ENCODE measurements at regions not wholly inside any gene's neighbourhood (a gene's known extent, or its start where the extent isn't known, plus 50 kb on each side); places are given as distances from the start of the nearest gene placed in this dataset.
"Not testable (repeated sequence)": the region's sequence is repeated elsewhere in the genome, so short reads cannot be mapped to it uniquely, and the experiment has no call there.

DNA sequence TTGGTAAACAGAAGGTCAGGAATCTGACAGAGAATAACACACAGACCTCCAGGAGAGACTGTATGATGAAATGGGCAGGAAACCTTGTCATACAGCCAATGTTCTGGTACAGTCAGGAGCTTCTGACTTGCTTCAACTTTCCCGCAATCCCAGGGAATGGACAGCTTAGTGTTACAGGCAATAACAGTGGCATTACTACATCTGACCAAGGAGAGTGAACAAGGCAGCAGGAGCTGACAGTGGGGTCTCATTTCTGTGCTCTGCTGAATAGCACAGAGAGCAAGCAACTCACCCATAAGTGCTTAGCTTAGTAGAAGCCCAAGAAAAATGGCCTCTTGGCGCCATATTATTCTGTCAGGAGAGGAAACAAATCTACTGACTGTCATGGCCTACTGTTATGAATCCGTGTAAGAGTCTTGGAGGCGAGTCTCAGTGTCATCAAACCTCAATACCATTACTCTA lies 186.2 kb upstream of the MTPN start:
- DNase-seq: no peak

DNA sequence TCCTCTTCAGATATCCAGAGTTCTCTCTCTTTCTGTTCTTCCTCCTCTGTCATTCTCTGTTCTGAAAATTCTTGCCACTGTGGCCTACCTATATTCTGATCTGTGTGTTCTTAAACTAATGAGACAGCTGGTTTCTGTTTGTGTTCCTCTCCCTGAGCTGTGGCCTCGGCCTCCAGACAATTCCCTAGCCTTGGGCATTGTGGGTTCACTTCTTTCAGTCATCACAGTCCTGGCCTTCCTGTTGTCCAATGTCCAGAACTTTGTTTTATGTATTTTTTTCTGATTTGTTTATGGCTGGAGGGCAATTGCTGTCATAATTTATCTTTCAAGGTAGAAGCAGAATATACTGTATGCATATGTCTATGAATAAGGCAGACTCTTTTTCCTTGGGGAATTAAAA lies 173.2 kb upstream of the MTPN start:
- DNase-seq: no peak

DNA sequence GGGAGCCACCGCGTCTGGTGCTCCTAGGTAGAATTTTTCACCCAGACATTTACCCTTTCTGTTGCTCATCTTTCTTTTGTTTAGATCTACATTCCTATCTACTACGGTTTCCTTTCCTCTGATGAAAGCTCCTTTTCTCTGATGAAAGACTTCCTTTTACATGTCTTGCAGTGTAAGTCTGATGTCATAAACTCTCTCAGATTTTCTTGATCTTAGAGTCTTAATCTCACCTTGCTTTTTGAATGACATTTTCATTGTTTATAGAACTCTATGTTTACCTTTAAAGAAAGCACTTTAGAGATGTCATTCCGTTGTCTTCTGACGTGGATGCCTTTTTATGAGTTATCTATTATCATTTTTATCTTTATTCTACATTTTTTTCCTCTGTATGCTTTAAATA lies 171.8 kb upstream of the MTPN start:
- no peak for DNase-seq

DNA sequence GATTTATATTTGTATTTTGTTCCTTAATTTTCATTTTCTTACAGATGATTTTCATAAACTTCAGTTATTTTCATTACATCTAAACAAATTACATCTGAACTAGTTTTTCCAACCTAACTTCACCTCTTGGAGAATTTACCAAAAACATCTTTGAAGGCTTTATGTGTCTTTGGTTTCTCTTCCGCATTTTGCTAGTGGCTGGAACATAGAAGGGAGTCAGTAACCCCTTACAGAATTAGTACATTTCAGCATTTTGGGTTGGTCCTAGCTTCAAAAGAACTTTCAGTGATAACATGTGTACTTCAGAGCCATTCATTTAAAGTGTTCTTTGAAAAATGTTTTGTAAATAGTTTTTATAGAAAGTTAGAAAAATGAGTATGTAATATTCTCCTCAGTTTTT lies 169.8 kb upstream of the MTPN start:
- DNase-seq: no peak

DNA sequence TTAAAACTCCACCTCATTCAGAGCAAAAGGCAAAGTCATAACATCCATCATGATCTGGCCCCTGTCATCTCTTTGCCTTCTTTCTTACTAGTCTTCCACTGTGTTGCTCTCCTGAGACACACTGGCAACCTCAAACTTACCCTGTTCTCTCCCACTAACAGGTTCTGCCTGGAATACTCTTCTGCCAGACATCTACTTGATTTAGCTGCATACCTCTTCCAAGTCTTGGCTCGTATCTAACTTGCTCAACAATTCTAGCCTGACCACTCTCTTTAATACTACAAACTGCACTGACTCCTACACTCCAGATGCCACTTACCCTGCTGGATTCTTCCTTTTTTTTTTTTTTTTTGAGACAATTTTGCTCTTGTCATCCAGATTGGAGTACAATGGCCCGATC lies 167.0 kb upstream of the MTPN start:
- DNase-seq: no peak

DNA sequence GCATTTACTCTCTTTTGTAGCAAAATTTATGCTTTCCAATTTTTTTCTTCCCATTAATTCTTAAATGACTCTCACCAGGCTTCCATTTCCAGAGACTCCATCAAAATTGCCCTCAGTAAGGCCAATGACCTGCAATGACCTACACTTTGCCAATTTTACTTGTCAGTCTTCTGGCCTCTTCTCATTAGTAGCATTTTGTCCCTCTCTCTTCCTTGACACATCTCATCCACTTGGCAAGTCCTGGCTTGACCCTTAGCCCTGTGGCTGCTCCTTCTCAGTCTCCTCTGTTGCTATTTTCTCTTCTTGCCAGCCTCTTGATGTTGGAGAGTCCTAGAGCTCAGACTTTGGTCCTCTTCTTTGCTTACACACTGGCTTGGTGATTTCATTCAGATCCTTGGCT lies 166.1 kb upstream of the MTPN start:
- no peak for DNase-seq

DNA sequence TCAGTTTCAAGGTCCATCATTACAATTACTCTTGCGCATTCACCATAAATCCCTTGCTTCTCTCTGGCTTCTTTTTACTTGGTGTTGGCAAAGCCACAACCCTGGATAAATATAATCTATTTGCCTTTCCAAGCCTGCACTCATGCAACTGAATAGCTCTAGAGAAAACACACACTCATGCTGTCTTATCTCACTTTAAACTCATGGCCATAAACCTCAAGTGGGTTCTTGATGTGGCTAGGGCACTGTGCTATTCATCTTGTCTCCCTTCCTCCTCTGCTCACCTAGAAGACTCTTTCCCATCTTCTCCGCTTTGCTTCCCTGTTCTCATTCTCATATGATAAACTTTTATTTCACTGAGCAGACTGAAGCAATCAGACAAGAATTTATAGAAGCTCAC lies 165.4 kb upstream of the MTPN start:
- DNase-seq: no peak

DNA sequence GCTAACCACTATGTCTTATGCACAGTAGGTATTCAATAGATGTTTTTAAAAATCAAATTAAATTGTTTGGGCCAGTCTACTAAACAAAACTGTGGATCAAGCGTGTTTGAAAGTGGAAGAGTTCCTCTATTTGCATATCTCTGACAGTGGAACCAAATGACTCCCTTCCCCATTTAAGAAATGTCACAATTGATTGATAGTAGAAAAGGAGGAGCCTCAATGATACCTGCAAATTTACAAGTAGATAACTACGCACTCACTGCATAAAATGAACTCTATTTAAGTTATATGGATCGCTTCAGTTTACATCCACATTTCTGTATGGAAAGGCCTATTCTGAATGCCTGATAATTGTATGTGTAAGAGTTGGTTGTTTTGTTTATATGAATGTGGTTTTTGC lies 163.3 kb upstream of the MTPN start:
- no peak for DNase-seq

DNA sequence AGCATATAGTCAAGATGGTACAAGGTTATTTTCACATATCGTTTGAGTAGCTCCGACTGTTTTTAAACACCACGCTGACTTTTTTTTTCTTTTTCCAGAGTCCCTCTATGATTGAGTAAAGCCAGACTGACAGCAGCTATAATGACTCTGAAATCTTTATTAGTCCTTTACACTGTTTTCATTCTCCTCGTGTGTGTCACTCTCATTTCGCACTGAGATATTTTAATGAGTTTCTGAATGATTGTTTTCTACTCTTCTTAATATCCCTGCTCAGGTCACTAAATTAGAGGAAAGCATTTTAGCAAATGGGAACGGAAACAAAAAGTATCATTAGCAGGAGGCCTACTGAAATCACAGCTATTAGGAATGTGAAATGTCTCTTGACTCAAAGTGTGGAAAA lies 162.3 kb upstream of the MTPN start:
- no peak for DNase-seq

DNA sequence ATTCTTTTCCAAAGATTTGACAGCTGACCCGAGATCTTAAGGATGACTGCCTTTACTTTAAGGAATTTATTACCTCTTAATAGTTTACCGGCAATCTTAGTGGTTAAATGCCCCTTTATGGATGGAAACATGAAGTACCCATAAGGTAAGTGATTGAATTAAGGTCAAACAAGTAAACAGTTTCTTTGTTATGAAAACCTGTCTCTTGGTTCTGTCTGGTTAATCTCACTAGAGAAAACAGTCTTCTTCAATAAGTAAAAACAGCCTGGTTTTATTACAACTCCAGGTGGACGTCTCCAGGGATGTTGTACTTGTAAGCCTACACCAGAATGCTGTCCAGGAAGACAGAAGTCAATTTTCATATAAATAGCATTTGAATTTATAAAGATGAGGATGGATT lies 161.8 kb upstream of the MTPN start:
- no peak for DNase-seq

DNA sequence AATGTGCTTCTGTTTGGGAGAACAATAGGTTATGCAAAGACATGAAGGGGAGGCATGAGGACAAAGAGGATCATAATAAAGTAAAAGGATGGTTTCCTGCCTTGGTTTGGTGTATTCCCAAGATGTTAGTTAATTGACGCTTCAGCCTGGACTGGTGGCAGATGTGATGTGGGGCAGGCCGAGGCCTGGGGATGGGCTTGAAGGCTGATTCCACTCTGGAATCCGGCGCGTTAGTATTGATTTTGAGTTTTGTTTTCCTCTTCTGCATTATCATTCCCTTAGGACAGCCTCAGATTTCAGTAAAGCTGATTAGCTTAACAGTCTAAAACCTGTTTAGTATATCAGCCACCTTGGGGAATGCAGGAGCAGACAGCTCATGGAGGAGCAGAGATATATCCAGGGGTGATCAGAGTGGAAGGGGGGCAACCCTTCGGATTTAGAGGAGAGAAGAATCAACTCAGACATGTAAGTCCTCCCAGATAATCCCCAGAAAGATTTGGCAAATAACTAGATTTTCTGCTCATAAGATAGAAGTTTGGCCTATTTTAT lies 159.8 kb upstream of the MTPN start:
- no peak for DNase-seq

DNA sequence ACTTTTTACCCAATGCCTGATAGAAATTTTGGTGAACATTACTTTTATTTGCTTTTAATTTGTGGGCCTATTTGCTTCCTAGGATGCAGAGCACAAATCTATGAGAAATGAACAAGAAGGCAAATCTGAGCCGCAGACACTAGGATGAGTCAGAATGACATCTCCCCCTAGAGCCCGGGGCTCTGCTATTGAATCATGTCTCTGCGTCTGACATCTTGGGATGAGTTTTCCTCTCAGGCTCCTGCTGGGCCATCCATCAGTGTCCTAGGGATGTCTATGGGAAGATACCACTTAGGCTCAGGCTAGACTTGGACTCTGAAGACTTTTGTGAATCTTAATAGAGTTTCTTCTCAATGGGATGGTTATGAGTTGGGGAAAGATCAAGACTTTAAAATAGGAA lies 157.3 kb upstream of the MTPN start:
- DNase-seq: no peak

DNA sequence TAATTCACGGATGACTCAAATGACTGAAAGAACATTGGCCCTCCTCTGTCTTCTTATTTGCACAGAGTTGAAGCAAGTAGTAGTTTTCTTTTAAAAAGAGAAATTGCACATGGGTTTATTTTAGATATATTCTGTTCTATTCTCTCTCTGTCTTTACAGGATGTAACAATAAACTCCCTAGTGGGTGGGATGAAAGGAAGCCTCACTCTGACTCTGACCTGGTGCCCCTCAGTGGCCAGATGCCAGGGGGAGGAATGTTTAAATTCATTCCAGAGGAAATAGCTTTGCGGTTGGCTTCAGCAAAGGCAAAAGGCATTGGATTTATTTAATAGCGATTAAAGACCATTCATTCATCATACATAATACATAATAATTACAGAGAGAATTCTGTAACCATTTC lies 156.4 kb upstream of the MTPN start:
- DNase-seq: no peak

DNA sequence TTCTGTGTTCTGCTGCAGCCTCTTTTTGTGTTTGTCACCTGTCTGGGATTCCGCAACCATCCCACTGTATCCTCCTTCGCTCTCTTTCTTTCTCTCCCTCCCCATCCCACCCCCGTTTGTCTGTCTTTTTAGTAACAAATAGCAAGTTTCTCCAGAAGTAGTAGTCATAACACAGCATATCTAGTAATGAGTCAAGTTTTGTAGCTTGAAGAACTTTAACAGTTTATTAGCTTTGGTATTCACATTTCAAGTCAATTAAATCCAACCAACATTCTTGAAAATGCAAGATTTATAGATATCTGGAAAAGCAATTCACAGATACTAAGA lies 154.1 kb upstream of the MTPN start:
- no peak for DNase-seq

DNA sequence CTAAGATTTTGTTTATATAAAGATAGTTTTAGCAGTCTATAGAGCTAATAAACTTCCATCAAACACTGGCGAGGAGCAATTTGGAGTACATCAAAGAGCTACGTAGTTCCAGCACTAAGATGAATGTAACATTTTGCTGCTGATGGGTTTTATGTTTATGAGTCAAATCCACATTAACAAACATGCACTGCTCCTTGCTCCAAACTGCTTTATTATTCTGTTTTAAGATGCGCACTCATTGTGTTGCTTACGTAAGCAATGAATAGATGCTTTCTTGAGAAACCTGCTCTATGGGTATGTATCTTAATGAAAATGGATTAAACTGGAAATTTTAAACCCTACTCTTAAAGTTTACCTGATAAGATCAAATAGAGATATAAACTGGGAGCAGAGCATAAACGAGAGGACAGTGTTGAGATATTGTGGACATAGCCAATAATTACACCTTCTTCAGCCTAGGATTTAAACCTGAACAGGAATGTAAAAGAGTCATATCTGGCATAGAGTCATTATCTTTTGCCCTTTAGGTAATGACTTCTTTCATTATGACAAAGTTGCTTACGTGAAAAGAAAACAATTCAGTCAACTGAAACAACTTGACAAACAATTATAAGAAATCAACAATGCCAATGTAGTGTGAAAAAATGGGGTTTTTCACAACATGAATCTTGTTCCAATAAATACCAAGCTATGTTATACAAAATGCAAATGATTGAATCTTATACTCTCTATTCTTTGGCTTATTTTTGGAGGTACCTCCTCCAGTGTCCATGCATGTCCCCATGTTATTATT lies 153.5 kb upstream of the MTPN start:
- DNase-seq: no peak

DNA sequence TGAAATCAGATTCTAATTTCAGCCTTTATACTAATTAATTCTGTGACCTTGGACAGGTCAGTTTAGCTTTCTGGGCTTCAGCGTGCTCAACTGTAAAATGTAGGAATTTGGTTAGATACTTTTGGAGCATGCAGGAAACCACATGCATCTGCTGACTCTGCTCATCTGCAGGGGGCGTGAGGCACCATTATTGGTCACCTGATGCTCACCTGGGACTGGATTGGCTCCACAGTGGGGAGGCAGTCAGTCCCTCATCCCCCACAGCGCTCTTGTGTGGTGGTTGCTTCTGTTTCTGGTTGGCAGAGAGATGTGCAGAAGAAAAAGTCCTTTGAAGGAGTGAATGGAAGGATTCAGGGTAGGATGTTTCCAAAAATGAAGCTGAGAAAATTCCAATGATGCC lies 150.9 kb upstream of the MTPN start:
- DNase-seq: no peak

DNA sequence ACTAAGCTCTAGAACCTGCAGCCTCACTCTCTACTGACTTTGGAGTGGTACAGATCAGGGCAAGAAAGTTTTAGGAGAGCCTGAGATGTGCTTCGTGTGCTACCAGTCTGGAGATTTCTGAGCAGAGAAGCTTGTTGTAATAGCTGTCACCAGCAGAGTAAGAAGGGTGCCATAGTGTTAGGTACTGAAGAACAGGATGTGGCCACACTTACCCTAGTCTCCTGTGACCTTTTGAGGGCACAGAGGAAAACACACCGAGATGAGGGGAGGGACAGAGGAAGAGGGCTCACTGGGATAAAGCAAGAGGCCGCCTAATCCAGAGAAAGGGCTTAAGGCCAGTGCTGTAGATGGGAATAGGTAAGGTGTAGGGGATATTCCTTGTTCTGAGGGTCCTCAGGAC lies 146.2 kb upstream of the MTPN start:
- DNase-seq: no peak

DNA sequence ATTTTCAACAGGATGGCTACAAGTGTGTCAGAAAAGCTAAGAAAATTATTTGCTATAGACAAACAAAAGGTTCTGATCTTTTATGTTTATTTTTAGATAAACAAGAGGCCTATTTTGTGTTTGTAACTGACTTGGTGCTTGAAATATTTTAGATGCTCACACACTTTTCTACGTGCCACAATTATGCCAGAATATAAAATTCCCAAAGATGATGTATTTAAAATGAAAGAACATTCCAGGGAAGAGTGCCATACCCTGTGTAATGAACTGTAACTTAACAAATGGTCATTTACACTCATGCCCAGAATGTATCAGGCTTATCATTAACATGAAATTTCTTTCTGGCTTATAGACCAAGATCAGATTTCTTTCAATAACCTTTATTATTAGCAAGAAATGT lies 144.9 kb upstream of the MTPN start:
- no peak for DNase-seq

DNA sequence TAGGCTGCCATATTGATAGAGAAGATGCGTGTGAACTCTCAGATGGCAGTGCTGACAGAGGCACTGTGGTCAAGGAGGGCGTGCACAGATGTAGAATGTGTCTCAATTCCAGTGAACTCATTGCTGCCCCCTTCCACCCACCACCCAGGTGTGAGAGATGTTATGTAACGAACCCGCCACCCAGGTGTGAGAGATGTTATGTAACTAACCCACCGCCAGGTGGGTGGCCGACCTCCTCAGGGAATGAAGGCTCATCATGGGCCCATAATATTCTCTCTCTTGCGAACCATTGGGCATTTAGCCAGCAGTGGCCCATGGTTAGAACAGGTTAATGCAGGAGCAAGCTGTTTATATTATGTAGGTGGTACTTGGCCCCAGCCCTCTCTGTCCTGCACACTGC lies 140.4 kb upstream of the MTPN start:
- DNase-seq: no peak

DNA sequence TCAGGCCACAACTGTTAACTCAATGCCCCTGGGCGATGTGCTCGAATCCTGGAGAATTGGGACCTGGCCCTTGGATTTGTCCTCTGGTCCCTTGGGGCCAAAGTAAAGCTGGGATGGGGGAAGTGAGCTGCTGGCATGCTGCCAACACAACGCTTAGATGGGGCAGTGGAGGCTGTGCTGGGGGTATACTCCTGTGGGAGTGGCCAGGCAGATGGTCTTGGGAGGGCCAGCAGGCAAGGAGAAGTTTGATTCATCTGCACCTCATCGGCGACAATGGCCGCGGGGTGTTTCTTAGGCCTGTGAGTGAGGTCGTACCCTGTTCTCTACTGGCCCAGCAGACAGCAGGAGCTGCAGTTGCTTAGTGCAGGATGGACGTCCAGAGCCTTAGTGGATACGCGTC lies 139.0 kb upstream of the MTPN start:
- DNase-seq: no peak

DNA sequence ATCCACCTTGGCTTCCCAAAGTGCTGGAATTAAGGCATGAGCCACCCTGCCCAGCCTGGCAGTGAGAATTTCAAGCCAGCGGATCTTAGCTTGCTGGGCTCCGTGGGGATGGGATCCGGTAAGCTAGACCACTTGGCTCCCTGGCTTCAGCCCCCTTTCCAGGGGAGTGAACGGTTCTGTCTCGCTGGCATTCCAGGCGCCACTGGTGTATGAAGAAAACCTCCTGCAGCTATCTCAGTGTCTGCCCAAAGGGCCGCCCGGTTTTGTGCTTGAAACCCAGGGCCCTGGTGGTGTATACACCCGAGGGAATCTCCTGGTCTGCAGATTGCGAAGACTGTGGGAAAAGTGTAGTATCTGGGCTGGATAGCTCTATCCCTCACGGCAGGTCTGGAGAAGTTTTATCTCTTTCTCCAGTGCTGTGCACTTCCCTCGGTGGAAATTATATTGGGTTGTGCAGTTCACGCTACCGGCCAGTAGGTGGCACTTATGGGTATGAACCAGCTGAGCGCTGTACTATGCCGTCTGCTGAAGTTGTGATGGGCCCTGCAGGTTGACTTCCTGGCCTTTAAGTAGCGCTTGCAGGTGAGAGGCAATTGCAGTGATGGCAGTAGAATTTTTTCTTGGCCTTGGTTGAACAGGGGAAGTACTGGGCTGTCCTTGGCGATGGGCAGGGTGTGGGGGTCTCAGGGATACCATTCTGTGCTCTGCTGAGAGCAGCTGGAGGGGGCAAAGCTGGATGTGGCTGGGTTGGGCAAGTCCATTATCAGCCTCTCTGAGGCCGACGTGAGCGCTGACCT lies 138.0 kb upstream of the MTPN start:
- DNase-seq: no peak

DNA sequence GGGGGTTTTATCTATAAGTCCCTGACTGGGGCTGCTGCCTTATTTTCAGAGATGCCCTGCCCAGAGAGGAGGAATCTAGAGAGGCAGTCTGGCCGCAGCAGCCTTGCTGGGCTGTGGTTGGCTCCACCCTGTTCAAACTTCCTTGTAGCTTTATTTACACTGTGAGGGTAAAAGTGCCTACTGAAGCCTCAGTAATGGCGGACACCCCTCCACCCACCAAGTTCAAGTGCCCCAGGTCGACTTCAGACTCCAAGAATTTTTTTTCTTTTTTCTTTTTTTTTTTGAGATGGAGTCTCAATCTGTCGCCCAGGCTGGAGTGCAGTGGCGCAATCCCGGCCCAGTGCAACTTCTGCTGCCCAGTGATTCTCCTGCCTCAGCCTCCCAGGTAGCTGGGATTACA lies 137.3 kb upstream of the MTPN start:
- DNase-seq: not testable (repeated sequence)

DNA sequence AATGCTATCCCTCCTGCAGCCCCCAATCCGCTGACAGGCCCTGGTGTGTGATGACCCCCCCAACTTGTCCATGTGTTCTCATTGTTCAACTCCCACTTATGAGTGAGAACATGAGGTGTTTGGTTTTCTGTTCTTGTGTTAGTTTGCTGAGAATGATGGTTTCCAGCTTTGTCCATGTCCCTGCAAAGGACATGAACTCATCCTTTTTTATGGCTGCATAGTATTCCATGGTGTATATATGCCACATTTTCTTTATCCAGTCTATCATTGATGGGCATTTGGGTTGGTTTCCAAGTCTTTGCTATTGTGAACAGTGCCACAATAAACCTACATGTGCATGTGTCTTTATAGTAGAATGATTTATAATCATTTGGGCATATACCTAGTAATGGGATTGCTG lies 131.9 kb upstream of the MTPN start:
- not testable (repeated sequence) for DNase-seq

DNA sequence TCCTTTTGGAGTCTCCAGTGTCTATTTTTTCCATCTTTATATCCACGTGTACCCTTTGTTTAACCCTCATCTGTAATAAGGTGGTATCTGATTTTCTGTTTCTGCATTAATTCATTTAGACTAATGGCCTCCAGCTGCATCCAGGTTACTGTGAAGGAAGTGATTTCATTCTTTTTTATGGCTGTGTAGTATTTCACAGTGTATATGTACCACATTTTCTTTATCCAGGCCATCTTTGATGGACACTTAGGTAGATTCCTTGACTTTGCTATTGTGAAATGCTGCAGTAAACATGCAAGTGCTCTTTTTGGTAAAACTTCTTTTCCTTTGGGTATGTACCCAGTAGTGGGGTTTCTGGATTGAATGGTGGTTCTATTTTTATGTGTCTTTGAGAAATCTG lies 128.0 kb upstream of the MTPN start:
- no peak for DNase-seq

DNA sequence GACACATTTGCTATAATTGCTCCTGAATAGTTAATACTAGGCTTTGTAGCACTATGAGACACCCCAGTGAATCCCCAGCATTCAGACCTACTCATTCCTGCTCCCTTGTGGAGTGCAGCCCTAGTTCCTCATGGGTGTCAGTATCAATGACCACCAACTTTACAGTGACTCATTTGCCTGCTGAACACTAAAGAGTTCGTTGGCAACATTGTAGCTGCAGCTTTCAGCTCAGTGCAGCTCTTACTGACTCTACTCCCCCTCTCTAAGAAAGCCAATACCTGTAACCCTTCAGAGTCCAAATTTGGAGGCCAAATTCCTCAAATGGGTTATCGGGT lies 127.1 kb upstream of the MTPN start:
- no peak for DNase-seq

Measured in NCI-H1436 treated with DMSO at 0.1 percent for 48 hours (cell line).